DMS 273 treated with DMSO at 0.1 percent for 48 hours (cell line): ENCODE measurements at regions not wholly inside any gene's neighbourhood (a gene's known extent, or its start where the extent isn't known, plus 50 kb on each side); places are given as distances from the start of the nearest gene placed in this dataset.

Experiments
- DNase-seq: peaks from one replicate; lab custom pipeline; 2025; lab: John Stamatoyannopoulos, UW

- no peak for DNase-seq
Measured at GRCh38 chr10:89829262-89829886, 128.0 kb downstream of the KIF20B start.

GRCh38 chr10:89829887-89830269 lies 128.5 kb downstream of the KIF20B start:
- no peak for DNase-seq

- no peak for DNase-seq
Measured at GRCh38 chr10:89830624-89831023, 129.2 kb downstream of the KIF20B start.

- no peak for DNase-seq
Measured at GRCh38 chr10:89836840-89837164, 135.4 kb downstream of the KIF20B start.

GRCh38 chr10:89837165-89838043 lies 136.0 kb downstream of the KIF20B start:
- no peak for DNase-seq

GRCh38 chr10:89838044-89838615 lies 136.7 kb downstream of the KIF20B start:
- DNase-seq = no peak

GRCh38 chr10:89845541-89846280 lies 144.3 kb downstream of the KIF20B start:
- DNase-seq = no peak

- DNase-seq = no peak
Measured at GRCh38 chr10:89846281-89846630, 144.9 kb downstream of the KIF20B start.

GRCh38 chr10:89846786-89847185 lies 145.4 kb downstream of the KIF20B start:
- DNase-seq = no peak

- no peak for DNase-seq
Measured at GRCh38 chr10:89852872-89853271, 151.5 kb downstream of the KIF20B start.

GRCh38 chr10:89853781-89854191 lies 152.4 kb downstream of the KIF20B start:
- DNase-seq = no peak

- DNase-seq = no peak
Measured at GRCh38 chr10:89857431-89858042, 156.1 kb downstream of the KIF20B start.

GRCh38 chr10:89861199-89861573 lies 159.8 kb downstream of the KIF20B start:
- no peak for DNase-seq

- DNase-seq = no peak
Measured at GRCh38 chr10:89861584-89862301, 160.4 kb downstream of the KIF20B start.

GRCh38 chr10:89867964-89868363 lies 166.6 kb downstream of the KIF20B start:
- no peak for DNase-seq

GRCh38 chr10:89869180-89869579 lies 167.8 kb downstream of the KIF20B start:
- no peak for DNase-seq

- DNase-seq = no peak
Measured at GRCh38 chr10:89869592-89870156, 168.3 kb downstream of the KIF20B start.

GRCh38 chr10:89870936-89871335 lies 169.5 kb downstream of the KIF20B start:
- DNase-seq = no peak

- no peak for DNase-seq
Measured at GRCh38 chr10:89873055-89873454, 171.7 kb downstream of the KIF20B start.

- no peak for DNase-seq
Measured at GRCh38 chr10:89875557-89875956, 174.2 kb downstream of the KIF20B start.

- DNase-seq = no peak
Measured at GRCh38 chr10:89879121-89879520, 177.7 kb downstream of the KIF20B start.
